ENCODE measurements at regions not wholly inside any gene's neighbourhood (a gene's known extent, or its start where the extent isn't known, plus 50 kb on each side); places are given as distances from the start of the nearest gene placed in this dataset.

DNA sequence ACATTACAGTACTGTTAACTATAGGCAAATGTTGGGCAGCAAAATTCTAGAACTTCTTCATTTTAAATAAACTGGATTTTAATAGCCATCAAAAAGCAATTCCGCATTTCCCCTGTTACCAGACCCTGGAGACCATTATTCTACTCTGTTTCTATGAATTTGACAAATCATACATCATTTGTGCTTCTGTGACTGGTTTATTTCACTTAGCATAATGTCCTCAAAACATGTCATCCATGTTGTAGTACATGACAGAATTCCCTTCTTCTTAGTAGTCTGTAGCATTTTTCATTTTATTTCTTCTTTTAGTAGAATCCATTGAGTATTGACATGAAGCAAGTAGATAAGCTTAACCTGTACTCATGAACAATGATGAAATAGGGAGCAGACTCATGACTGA is 59.4 kb upstream of the PPP4R3C start:
- Histone ChIP-seq H3K4me3 (no peak overlapping the region), H3K27ac (no peak overlapping the region), H3K4me1 (replicated peaks in 1 of 2) (no peaks in the 10 kb centered on the region)
- WGBS, 10 experiments = 0 to 100% (median 57%) methylated on average over 1 of the region's 1 CpG; no CpG with 5 or more reads in 6 of the 10 experiments
- in situ Hi-C loops (cut with MboI; ENCODE audit: low pct_unique_long_range_greater_than_20kb in 2 of 9, low sequenced_read_pairs in 9 of 9, unreplicated experiment in 9 of 9) = no loop called here
- peak in 3 of 8 experiments; percentile 32 to 71 (median 59) for ATAC-seq (replicated peaks in 6 of 8)

DNA sequence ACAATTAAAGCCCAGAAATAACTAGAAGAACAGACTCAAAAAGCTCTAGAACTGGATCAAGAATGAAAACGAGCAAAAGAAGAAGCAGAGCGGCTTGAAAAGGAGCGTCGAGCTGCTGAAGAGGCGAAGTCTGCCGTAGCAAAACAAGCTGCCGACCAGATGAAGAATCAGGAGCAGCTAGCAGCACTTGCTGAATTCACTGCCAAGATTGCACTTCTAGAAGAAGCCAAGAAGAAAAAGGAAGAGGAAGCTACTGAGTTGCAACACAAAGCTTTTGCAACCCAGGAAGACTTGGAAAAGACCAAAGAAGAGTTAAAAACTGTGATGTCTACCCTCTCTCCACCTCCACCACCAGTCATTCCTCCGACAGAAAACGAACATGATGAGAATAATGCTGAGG is 56.1 kb upstream of the PPP4R3C start:
- H3K4me1 ChIP-seq (replicated peaks in 1 of 2) = no peaks in the 10 kb centered on the region
- no peak for ATAC-seq (replicated peaks in 6 of 8)
- no peak overlapping the region for H3K27ac ChIP-seq
- in situ Hi-C loops (cut with MboI; ENCODE audit: low pct_unique_long_range_greater_than_20kb in 2 of 9, low sequenced_read_pairs in 9 of 9, unreplicated experiment in 9 of 9) = no loop called here
- no peak overlapping the region for H3K4me3 ChIP-seq
- WGBS, 10 experiments = 0 to 97% (median 40%) methylated on average over 1 to 9 of the region's 9 CpGs; no CpG with 5 or more reads in 4 of the 10 experiments
